ENCODE measurements at regions not wholly inside any gene's neighbourhood (a gene's known extent, or its start where the extent isn't known, plus 50 kb on each side); places are given as distances from the start of the nearest gene placed in this dataset.
"Not testable (repeated sequence)": the region's sequence is repeated elsewhere in the genome, so short reads cannot be mapped to it uniquely, and the experiment has no call there.

- no peak for FAIRE-seq
These were observed 306.7 kb downstream of the EPB41L4A start for GRCh38 chr5:112112346-112112745.

DNA sequence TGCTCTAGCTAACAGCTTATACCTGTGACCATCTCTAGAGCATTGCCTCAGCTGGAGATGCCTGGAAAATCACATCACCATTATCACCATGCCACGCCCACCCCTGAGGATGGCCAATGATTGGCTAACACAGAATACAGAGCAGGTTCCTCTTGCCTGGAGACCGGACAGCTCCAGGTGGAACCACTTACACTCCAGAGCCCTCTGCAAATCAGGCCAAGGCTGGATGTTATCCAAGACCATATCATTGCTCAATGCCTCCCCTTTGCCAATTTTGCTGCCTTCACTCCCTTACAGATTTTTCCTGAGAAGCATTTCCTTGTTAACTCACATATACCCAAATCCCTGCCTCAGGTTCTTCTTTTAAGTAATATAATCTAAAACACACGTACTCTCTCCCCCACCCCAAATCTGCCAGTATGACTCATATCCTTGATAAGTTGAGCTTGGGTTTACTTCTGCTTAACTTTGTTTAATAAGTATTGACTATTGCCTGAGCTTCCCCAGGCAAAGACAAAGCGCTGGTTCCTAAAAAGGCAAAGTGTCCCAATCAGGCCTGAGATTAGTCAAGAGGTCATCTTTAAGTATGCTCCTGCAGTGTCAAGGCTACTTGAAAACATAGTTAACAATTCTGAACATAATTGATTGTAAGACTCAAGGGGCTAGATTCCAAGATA is 309.6 kb downstream of the EPB41L4A start:
- no peak for FAIRE-seq

- FAIRE-seq = no peak
These were observed 312.2 kb downstream of the EPB41L4A start for GRCh38 chr5:112106878-112107277.

GRCh38 chr5:112097768-112098167 is 321.3 kb downstream of the EPB41L4A start:
- no peak for FAIRE-seq

- no peak for FAIRE-seq
These were observed 330.2 kb upstream of the NREP start for GRCh38 chr5:112087222-112087621.

- no peak for FAIRE-seq
These were observed 329.7 kb upstream of the NREP start for GRCh38 chr5:112086740-112087139.

GRCh38 chr5:112084149-112084548 is 327.2 kb upstream of the NREP start:
- no peak for FAIRE-seq

GRCh38 chr5:112083623-112084022 is 326.6 kb upstream of the NREP start:
- no peak for FAIRE-seq

DNA sequence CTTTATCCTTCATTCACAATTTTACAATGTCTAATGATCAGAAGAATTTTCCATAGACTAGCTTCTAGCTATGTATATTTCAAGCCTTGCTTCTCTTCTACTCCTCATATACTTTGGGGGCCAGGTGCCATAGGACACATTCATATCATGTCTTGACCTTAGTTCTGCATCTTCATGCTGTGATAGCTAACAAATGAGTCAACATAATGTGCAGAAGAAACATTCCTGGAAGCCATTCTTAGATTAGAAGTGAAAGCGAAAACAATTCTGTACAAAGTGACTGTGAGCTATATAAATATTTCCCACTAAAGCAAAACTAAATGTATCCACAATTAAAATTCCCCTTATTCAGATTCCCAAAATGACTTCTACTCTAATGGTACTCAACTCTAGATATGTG is 320.2 kb upstream of the NREP start:
- FAIRE-seq = no peak

DNA sequence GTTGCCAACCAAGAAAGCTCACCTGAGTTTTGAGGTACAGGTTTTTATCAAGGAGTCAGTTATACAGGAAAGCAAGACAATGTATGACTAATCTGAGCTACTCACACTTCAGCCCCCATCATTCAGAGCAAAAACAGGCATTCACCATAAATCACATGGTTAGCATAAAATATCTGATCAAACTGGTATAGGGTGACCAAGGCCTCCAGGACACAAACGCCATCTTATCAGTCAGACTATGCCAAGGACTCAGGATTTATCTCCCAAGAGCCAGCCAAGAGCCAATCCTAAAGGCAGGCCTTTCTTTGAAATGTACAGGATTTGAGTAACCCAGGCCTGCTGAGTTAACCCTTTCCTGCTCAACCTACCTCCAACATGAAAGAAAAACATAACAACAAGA is 313.0 kb upstream of the NREP start:
- no peak for FAIRE-seq

- FAIRE-seq = no peak
These were observed 312.3 kb upstream of the NREP start for GRCh38 chr5:112069329-112069728.

DNA sequence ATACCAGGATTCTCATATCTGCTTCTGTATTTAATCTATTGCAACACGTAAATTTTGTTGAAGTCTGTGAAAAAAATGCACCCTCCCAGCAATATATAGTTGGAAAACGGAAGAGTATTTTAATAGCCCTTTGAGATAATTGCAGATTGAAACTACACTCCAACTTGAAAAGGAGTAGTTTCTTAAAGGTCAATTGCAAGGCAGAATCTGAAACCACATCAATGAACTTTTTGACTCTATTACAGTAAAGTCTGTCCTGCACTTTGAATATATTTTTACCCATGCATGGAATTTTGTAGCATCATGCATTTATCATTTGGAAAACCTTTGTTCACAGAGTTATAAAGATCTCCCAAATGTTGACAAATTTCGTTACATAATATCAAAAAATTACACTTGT is 311.6 kb upstream of the NREP start:
- no peak for FAIRE-seq

DNA sequence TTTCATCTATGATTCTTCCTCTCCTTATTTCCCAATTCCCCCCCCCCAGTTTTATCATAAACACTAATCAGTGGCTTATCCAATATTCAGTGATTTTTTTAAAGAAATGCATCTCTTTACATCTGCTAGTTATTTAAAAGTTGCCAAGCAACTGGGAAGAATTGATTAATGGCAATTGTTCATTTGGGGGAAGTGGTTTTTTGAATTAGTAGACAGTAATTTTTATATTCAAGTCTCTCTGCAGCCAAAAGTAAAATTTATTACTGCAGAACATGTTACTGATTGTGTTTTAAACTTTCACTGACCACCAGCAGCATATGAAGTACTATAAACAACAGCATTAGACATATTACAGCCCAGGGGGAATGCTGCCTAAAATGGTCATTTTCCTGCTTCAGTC is 308.8 kb upstream of the NREP start:
- no peak for FAIRE-seq

DNA sequence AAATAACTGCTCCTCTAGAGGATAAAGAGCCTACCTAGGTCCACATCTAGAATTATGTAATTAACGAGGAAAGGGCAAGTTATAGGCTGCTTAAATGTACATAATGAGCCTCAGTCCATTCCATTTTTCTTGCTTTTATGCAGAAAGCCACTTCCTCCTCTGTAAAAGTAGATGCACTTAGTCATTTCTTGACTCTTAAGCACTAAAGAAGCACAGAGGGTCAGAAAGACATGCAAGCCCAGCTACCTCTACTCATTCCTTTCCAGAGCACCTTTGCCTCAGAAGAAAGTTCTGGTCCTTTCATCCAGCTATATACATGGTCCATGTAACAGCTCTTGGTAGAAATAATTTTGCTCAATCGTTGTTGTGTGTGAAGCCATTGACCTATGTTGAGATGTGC is 308.0 kb upstream of the NREP start:
- no peak for FAIRE-seq

- FAIRE-seq = no peak
These were observed 307.3 kb upstream of the NREP start for GRCh38 chr5:112064271-112064701.

- no peak for FAIRE-seq
These were observed 306.9 kb upstream of the NREP start for GRCh38 chr5:112063856-112064255.

DNA sequence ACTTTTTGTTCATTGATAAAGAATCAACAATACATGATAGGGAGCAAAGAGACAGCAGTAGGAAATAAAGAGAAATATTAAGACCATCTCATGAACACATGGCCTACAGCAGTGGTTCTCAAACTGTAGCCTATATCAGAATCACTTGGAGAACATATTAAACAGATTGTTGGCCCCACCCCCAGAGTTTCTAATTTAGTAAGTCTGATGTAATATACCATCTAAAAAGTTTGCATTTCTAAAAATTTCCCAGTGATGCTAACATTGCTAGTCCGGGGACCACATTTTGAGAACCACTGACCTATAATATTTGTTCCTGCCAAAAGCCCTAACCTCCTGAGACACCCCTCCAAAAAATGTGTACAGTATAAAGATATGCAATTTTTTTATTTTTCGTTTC is 306.2 kb upstream of the NREP start:
- no peak for FAIRE-seq

DNA sequence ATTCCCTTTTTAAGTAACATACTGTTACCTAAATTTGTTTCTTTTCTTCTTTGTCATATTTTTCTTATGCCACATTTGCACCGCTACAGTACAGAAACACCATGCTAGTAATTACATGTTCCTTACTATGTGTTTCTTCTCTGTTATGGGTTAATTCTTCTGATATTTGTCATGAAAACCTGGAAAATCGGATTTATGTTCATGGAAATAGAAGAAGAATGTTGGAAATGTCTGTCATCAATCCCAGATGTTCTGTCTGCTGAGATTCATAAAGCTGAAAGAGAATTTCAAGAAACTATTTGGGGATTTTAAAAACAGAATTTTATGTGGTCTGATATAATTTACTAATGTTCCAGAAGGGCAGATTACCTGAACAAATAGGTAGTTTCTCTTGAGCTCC is 305.2 kb upstream of the NREP start:
- FAIRE-seq = no peak

GRCh38 chr5:112061666-112062065 is 304.7 kb upstream of the NREP start:
- no peak for FAIRE-seq

GRCh38 chr5:112059579-112060135 is 302.7 kb upstream of the NREP start:
- no peak for FAIRE-seq

GRCh38 chr5:112049738-112050137 is 292.7 kb upstream of the NREP start:
- no peak for FAIRE-seq

GRCh38 chr5:112036206-112036605 is 279.2 kb upstream of the NREP start:
- no peak for FAIRE-seq

- FAIRE-seq = no peak
These were observed 277.5 kb upstream of the NREP start for GRCh38 chr5:112034421-112034979.

- FAIRE-seq = not testable (repeated sequence)
These were observed 269.9 kb upstream of the NREP start for GRCh38 chr5:112026879-112027278.

GRCh38 chr5:112025757-112026156 is 268.8 kb upstream of the NREP start:
- no peak for FAIRE-seq

All from islet of Langerhans (tissue), 1 donor.